ENCODE measurements at regions not wholly inside any gene's neighbourhood (a gene's known extent, or its start where the extent isn't known, plus 50 kb on each side); places are given as distances from the start of the nearest gene placed in this dataset.
A peak's percentile ranks its signal among the peaks of the same experiment; 100 is the strongest.
"Not testable (repeated sequence)": the region's sequence is repeated elsewhere in the genome, so short reads cannot be mapped to it uniquely, and the experiment has no call there.

GRCh38 chr7:29619111-29619510 is 55.5 kb downstream of the PRR15 start:
- no peak for DNase-seq (ENCODE audit: low spot score)

GRCh38 chr7:29619848-29620555 is 56.4 kb downstream of the PRR15 start:
- DNase-seq (ENCODE audit: low spot score) = no peak

- DNase-seq (ENCODE audit: low spot score) = no peak
Measured at GRCh38 chr7:29620556-29620930, 56.9 kb downstream of the PRR15 start.

- DNase-seq (ENCODE audit: low spot score) = peak; percentile 90
Measured at GRCh38 chr7:29622335-29623265, 59.0 kb downstream of the PRR15 start.

GRCh38 chr7:29623973-29624372 is 60.3 kb downstream of the PRR15 start:
- DNase-seq (ENCODE audit: low spot score) = no peak

GRCh38 chr7:29626730-29627129 is 63.1 kb downstream of the PRR15 start:
- no peak for DNase-seq (ENCODE audit: low spot score)

GRCh38 chr7:29627631-29628030 is 64.0 kb downstream of the PRR15 start:
- DNase-seq (ENCODE audit: low spot score) = no peak

GRCh38 chr7:29629507-29629906 is 65.9 kb downstream of the PRR15 start:
- DNase-seq (ENCODE audit: low spot score) = no peak

GRCh38 chr7:29635067-29636008 is 71.7 kb downstream of the PRR15 start:
- peak; percentile 29 for DNase-seq (ENCODE audit: low spot score)

- no peak for DNase-seq (ENCODE audit: low spot score)
Measured at GRCh38 chr7:29636009-29636351, 72.3 kb downstream of the PRR15 start.

GRCh38 chr7:29637374-29637773 is 73.7 kb downstream of the PRR15 start:
- no peak for DNase-seq (ENCODE audit: low spot score)

GRCh38 chr7:29638841-29639240 is 75.2 kb downstream of the PRR15 start:
- DNase-seq (ENCODE audit: low spot score) = not testable (repeated sequence)

- no peak for DNase-seq (ENCODE audit: low spot score)
Measured at GRCh38 chr7:29639386-29639785, 75.8 kb downstream of the PRR15 start.

- DNase-seq (ENCODE audit: low spot score) = no peak
Measured at GRCh38 chr7:29639886-29640595, 76.4 kb downstream of the PRR15 start.

GRCh38 chr7:29641651-29642050 is 78.0 kb downstream of the PRR15 start:
- DNase-seq (ENCODE audit: low spot score) = no peak

GRCh38 chr7:29642494-29643155 is 79.0 kb downstream of the PRR15 start:
- DNase-seq (ENCODE audit: low spot score) = no peak

- not testable (repeated sequence) for DNase-seq (ENCODE audit: low spot score)
Measured at GRCh38 chr7:29646116-29646515, 82.5 kb downstream of the PRR15 start.

- DNase-seq (ENCODE audit: low spot score) = no peak
Measured at GRCh38 chr7:29647020-29647654, 83.5 kb downstream of the PRR15 start.

- not testable (repeated sequence) for DNase-seq (ENCODE audit: low spot score)
Measured at GRCh38 chr7:29647691-29648210, 84.1 kb downstream of the PRR15 start.

GRCh38 chr7:29649028-29649716 is 85.5 kb downstream of the PRR15 start:
- no peak for DNase-seq (ENCODE audit: low spot score)
